SIG-M5 (cell line): ENCODE measurements at regions not wholly inside any gene's neighbourhood (a gene's known extent, or its start where the extent isn't known, plus 50 kb on each side); places are given as distances from the start of the nearest gene placed in this dataset.

ENCODE experiments used
- DNase-seq: peaks from one replicate; lab custom pipeline; 2025; lab: John Stamatoyannopoulos, UW

GRCh38 chr9:129383561-129384490 lies 205.8 kb upstream of the IER5L start:
- DNase-seq: no peak

GRCh38 chr9:129383019-129383560 lies 205.0 kb upstream of the IER5L start:
- DNase-seq: no peak

GRCh38 chr9:129382281-129383018 lies 204.4 kb upstream of the IER5L start:
- no peak for DNase-seq

- no peak for DNase-seq
These were observed 203.5 kb upstream of the IER5L start for GRCh38 chr9:129381481-129381957.

GRCh38 chr9:129380961-129381401 lies 202.9 kb upstream of the IER5L start:
- no peak for DNase-seq

GRCh38 chr9:129379886-129380285 lies 201.8 kb upstream of the IER5L start:
- DNase-seq: no peak

- no peak for DNase-seq
These were observed 201.2 kb upstream of the IER5L start for GRCh38 chr9:129379181-129379836.

GRCh38 chr9:129377931-129378661 lies 200.0 kb upstream of the IER5L start:
- no peak for DNase-seq

GRCh38 chr9:129377181-129377580 lies 199.1 kb upstream of the IER5L start:
- no peak for DNase-seq

GRCh38 chr9:129375845-129376244 lies 197.8 kb upstream of the IER5L start:
- no peak for DNase-seq

GRCh38 chr9:129374651-129375050 lies 196.6 kb upstream of the IER5L start:
- no peak for DNase-seq

- no peak for DNase-seq
These were observed 196.2 kb upstream of the IER5L start for GRCh38 chr9:129374231-129374630.

- DNase-seq: no peak
These were observed 195.3 kb upstream of the IER5L start for GRCh38 chr9:129373361-129373760.

GRCh38 chr9:129370770-129371169 lies 192.7 kb upstream of the IER5L start:
- DNase-seq: no peak

GRCh38 chr9:129368444-129368978 lies 190.4 kb upstream of the IER5L start:
- no peak for DNase-seq

- no peak for DNase-seq
These were observed 189.2 kb upstream of the IER5L start for GRCh38 chr9:129367287-129367686.

- no peak for DNase-seq
These were observed 187.1 kb upstream of the IER5L start for GRCh38 chr9:129365196-129365595.

GRCh38 chr9:129363216-129363873 lies 185.3 kb upstream of the IER5L start:
- DNase-seq: no peak

GRCh38 chr9:129362287-129363000 lies 184.4 kb upstream of the IER5L start:
- DNase-seq: no peak

GRCh38 chr9:129361196-129361595 lies 183.1 kb upstream of the IER5L start:
- no peak for DNase-seq
